ENCODE measurements at regions not wholly inside any gene's neighbourhood (a gene's known extent, or its start where the extent isn't known, plus 50 kb on each side); places are given as distances from the start of the nearest gene placed in this dataset.

DNA sequence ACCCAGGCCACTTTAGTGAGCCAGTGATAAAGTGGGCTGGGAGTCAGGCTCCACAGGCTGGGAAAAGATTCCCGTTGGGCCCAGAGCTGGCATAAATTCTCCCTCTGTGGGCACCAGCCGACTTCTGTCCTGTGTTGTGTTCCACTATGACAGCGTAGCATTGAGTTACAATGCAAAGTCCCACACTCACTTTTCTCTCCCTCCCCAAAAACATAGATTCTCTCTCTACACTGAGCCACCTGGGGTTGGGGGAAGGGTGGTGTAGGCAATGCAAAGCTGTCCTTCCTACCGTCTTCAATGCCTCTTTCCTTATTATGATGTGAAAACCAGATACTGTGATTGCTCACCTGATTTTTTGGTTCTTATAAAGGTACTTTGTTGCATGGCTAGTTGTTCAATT lies 566.2 kb downstream of the RAPGEF2 start:
- DNase-seq (ENCODE audit: extremely low spot score), result peak; percentile 90
- intact Hi-C loops (cut with DNase I), result no loop called here
- Histone ChIP-seq H3K27me3 (no peaks in the 10 kb centered on the region), H3K9me3 (no peaks in the 10 kb centered on the region), H3K36me3 (no peaks in the 10 kb centered on the region), H3K4me3 (no peak overlapping the region), H3K27ac (replicated peaks in 1 of 4) (no peak overlapping the region), H3K4me1 (no peaks in the 10 kb centered on the region)
- TF ChIP-seq, protein P1, sequence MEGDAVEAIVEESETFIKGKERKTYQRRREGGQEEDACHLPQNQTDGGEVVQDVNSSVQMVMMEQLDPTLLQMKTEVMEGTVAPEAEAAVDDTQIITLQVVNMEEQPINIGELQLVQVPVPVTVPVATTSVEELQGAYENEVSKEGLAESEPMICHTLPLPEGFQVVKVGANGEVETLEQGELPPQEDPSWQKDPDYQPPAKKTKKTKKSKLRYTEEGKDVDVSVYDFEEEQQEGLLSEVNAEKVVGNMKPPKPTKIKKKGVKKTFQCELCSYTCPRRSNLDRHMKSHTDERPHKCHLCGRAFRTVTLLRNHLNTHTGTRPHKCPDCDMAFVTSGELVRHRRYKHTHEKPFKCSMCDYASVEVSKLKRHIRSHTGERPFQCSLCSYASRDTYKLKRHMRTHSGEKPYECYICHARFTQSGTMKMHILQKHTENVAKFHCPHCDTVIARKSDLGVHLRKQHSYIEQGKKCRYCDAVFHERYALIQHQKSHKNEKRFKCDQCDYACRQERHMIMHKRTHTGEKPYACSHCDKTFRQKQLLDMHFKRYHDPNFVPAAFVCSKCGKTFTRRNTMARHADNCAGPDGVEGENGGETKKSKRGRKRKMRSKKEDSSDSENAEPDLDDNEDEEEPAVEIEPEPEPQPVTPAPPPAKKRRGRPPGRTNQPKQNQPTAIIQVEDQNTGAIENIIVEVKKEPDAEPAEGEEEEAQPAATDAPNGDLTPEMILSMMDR (IDR thresholded peaks at IDR 0.05), result no peak
- no peak for TF ChIP-seq EP300 (IDR thresholded peaks at IDR 0.05)
- TF ChIP-seq POLR2A (IDR thresholded peaks at IDR 0.05; ENCODE audit: low read depth), result no peak
- no peak for TF ChIP-seq POLR2AphosphoS5 (IDR thresholded peaks at IDR 0.05)
- WGBS, result 84% methylated on average over 3 of the region's 4 CpGs

DNA sequence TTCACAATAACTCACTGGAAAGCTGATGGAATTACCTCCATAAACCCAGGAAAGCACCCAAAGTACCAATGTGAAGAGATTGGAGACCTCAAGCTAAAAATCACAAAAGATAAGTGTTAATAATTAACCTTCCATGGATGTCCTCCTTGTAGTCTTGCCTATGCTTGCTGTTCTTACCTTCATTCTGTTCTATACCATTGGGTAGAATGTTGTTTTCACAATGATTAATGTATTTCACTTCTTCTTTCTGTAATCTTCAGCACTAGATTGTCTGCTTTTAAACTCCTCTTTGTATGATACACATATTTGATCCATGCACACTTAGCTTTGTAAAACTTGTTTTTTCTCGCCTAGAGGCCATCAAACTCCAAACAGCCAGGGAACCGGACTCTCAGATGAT lies 570.3 kb downstream of the RAPGEF2 start:
- intact Hi-C loops (cut with DNase I), result no loop called here
- Histone ChIP-seq H3K4me1 (no peaks in the 10 kb centered on the region), H3K9me3 (no peaks in the 10 kb centered on the region), H3K27me3 (no peaks in the 10 kb centered on the region), H3K4me3 (no peak overlapping the region), H3K27ac (replicated peaks in 1 of 4) (no peak overlapping the region), H3K36me3 (no peaks in the 10 kb centered on the region)
- WGBS, result 47% methylated on average over 2 of the region's 2 CpGs
- no peak for DNase-seq (ENCODE audit: extremely low spot score)
- TF ChIP-seq, protein P1 (IDR thresholded peaks at IDR 0.05), result no peak
- TF ChIP-seq EP300 (IDR thresholded peaks at IDR 0.05), result no peak
- TF ChIP-seq POLR2AphosphoS5 (IDR thresholded peaks at IDR 0.05), result no peak
- no peak for TF ChIP-seq POLR2A (IDR thresholded peaks at IDR 0.05; ENCODE audit: low read depth)

GRCh38 chr4:159674241-159674640 lies 571.4 kb downstream of the RAPGEF2 start:
- intact Hi-C loops (cut with DNase I), result no loop called here
- no peak for DNase-seq (ENCODE audit: extremely low spot score)
- no peaks in the 10 kb centered on the region for H3K9me3 ChIP-seq
- no peak overlapping the region for H3K27ac ChIP-seq (replicated peaks in 1 of 4)
- H3K36me3 ChIP-seq, result no peaks in the 10 kb centered on the region
- TF ChIP-seq POLR2A (IDR thresholded peaks at IDR 0.05; ENCODE audit: low read depth), result no peak
- TF ChIP-seq, protein P1 (IDR thresholded peaks at IDR 0.05), result no peak
- TF ChIP-seq POLR2AphosphoS5 (IDR thresholded peaks at IDR 0.05), result no peak
- no peak for TF ChIP-seq EP300 (IDR thresholded peaks at IDR 0.05)
- WGBS, result 94% methylated on average over 5 of the region's 8 CpGs
- H3K4me3 ChIP-seq, result no peak overlapping the region
- H3K27me3 ChIP-seq, result no peaks in the 10 kb centered on the region
- no peaks in the 10 kb centered on the region for H3K4me1 ChIP-seq

- intact Hi-C loops (cut with DNase I), result no loop called here
Measured at GRCh38 chr4:159677521-159677920, 574.6 kb downstream of the RAPGEF2 start.

GRCh38 chr4:159682996-159683395 lies 580.1 kb downstream of the RAPGEF2 start:
- no peak for TF ChIP-seq EP300 (IDR thresholded peaks at IDR 0.05)
- no peak for TF ChIP-seq POLR2A (IDR thresholded peaks at IDR 0.05; ENCODE audit: low read depth)
- TF ChIP-seq POLR2AphosphoS5 (IDR thresholded peaks at IDR 0.05), result no peak
- TF ChIP-seq, protein P1 (IDR thresholded peaks at IDR 0.05), result no peak
- DNase-seq (ENCODE audit: extremely low spot score), result no peak
- intact Hi-C loops (cut with DNase I), result no loop called here
- Histone ChIP-seq H3K27me3 (no peaks in the 10 kb centered on the region), H3K4me1 (no peaks in the 10 kb centered on the region), H3K36me3 (no peaks in the 10 kb centered on the region), H3K9me3 (no peaks in the 10 kb centered on the region), H3K27ac (replicated peaks in 1 of 4) (no peak overlapping the region), H3K4me3 (no peak overlapping the region)
- 75% methylated on average over 4 of the region's 4 CpGs for WGBS

More at GRCh38 chr4:159677521-159677920, 574.6 kb downstream of the RAPGEF2 start:
- Histone ChIP-seq H3K9me3 (no peaks in the 10 kb centered on the region), H3K27ac (replicated peaks in 1 of 4) (no peak overlapping the region), H3K4me1 (no peaks in the 10 kb centered on the region), H3K36me3 (no peaks in the 10 kb centered on the region), H3K27me3 (no peaks in the 10 kb centered on the region), H3K4me3 (no peak overlapping the region)
- TF ChIP-seq, protein P1 (IDR thresholded peaks at IDR 0.05), result no peak
- no peak for TF ChIP-seq EP300 (IDR thresholded peaks at IDR 0.05)
- no peak for TF ChIP-seq POLR2AphosphoS5 (IDR thresholded peaks at IDR 0.05)
- TF ChIP-seq POLR2A (IDR thresholded peaks at IDR 0.05; ENCODE audit: low read depth), result no peak
- 61% methylated on average over 1 of the region's 1 CpG for WGBS
- DNase-seq (ENCODE audit: extremely low spot score), result no peak

Data from esophagus muscularis mucosa (tissue), 4 donors.